PC-3 (cell line): ENCODE measurements at regions not wholly inside any gene's neighbourhood (a gene's known extent, or its start where the extent isn't known, plus 50 kb on each side); places are given as distances from the start of the nearest gene placed in this dataset.

Experiments used
- ATAC-seq: fragments of 200-7000 bp; cut with Tn5 transposase; 2 replicates; pipeline ENCODE4 v1.9.1; 2020; ENCODE audit warnings: mild to moderate bottlenecking, moderate library complexity
- BruUV-seq: library from RNA; stranded (reverse); fragments of 400-500 nt; replicated peaks from 2 replicates; lab custom pipeline; 2021; lab: Mats Ljungman, UMichigan
- CTCF ChIA-PET: fragments of 300-600 bp; sonication (Branson Sonifier 250); formaldehyde crosslinking; loops from one replicate; lab custom pipeline; 2022; ENCODE audit warnings: antibody characterized with exemption; lab: Charles Lee
- POLR2A ChIA-PET: fragments of 300-600 bp; sonication (Branson Sonifier 250); formaldehyde crosslinking; loops from one replicate; lab custom pipeline; 2022; ENCODE audit warnings: antibody characterized with exemption; ENCODE audit not compliant: unreplicated experiment; lab: Charles Lee
- DNase-seq: peaks from one replicate; pipeline ENCODE4 v3.0.0-alpha.2; 2015
- H2AFZ ChIP-seq: fragments of 300-600 bp; sonication (generic); 2 replicates; pipeline ENCODE4 v1.6.0; 2016; ENCODE audit warnings: antibody characterized with exemption, low read length
- H3F3A ChIP-seq: fragments of 300-600 bp; sonication (generic); one replicate; pipeline ENCODE4 v1.6.0; 2017; ENCODE audit warnings: antibody characterized with exemption, low read length, control low read depth, mild to moderate bottlenecking; ENCODE audit not compliant: unreplicated experiment
- H3K27ac ChIP-seq: fragments of 300-600 bp; sonication (generic); 2 replicates; pipeline ENCODE4 v1.5.1; 2016; ENCODE audit warnings: mild to moderate bottlenecking, low read length
- H3K27me3 ChIP-seq: fragments of 300-600 bp; sonication (generic); 2 replicates; pipeline ENCODE4 v1.6.1; 2016; ENCODE audit warnings: low read length, mixed read lengths
- H3K36me3 ChIP-seq: fragments of 300-600 bp; sonication (generic); 2 replicates; pipeline ENCODE4 v1.6.1; 2016; ENCODE audit warnings: low read depth, mixed run types, low read length, mixed read lengths
- H3K4me1 ChIP-seq: fragments of 300-600 bp; sonication (generic); 2 replicates; pipeline ENCODE4 v1.5.1; 2016; ENCODE audit warnings: low read length; ENCODE audit not compliant: insufficient read depth
- H3K4me2 ChIP-seq: fragments of 300-600 bp; sonication (generic); 2 replicates; pipeline ENCODE4 v1.6.0; 2016; ENCODE audit warnings: low read length
- H3K4me3 ChIP-seq: fragments of 300-600 bp; sonication (generic); 2 replicates; pipeline ENCODE4 v1.5.1; 2016; ENCODE audit warnings: mild to moderate bottlenecking, low read length, mixed read lengths
- H3K79me2 ChIP-seq: fragments of 300-600 bp; sonication (generic); 2 replicates; pipeline ENCODE4 v1.6.1; 2017; ENCODE audit warnings: low read length, mixed read lengths
- H3K9ac ChIP-seq: fragments of 300-600 bp; sonication (generic); 2 replicates; pipeline ENCODE4 v1.6.0; 2016; ENCODE audit warnings: mild to moderate bottlenecking, low read length
- H3K9me2 ChIP-seq: fragments of 300-600 bp; sonication (generic); replicated peaks from 2 replicates; pipeline ENCODE4 v1.6.1; 2016; ENCODE audit warnings: mixed run types, low read length, mixed read lengths
- H3K9me3 ChIP-seq: fragments of 300-600 bp; sonication (generic); 2 replicates; pipeline ENCODE4 v1.6.1; 2016; ENCODE audit warnings: low read length, mixed read lengths
- H4K20me1 ChIP-seq: fragments of 300-600 bp; sonication (generic); 2 replicates; pipeline ENCODE4 v1.6.1; 2016; ENCODE audit warnings: low read length, mixed read lengths
- CTCF ChIP-seq: fragments of 300-600 bp; sonication (generic); conservative IDR thresholded peaks from 2 replicates; pipeline ENCODE4 v1.5.1; 2017; ENCODE audit warnings: antibody characterized with exemption, low read depth, mild to moderate bottlenecking, low read length
- EZH2 ChIP-seq: fragments of 300-600 bp; sonication (generic); IDR thresholded peaks from one replicate; pipeline ENCODE4 v1.6.1; 2017; ENCODE audit warnings: antibody characterized with exemption, mild to moderate bottlenecking, low read length; ENCODE audit not compliant: unreplicated experiment
- EZH2phosphoT487 ChIP-seq: fragments of 300-600 bp; sonication (generic); IDR thresholded peaks from 2 replicates; pipeline ENCODE4 v1.6.1; 2018; ENCODE audit warnings: mild to moderate bottlenecking, antibody characterized with exemption, low read length, borderline replicate concordance
- intact Hi-C: fragments of 100-400 bp; cut with micrococcal nuclease; formaldehyde crosslinking; loops from 2 replicates; pipeline ENCODE4 v1.9.0; 2023

- no peak overlapping the region for H3K9ac ChIP-seq
- no peaks in the 10 kb centered on the region for H4K20me1 ChIP-seq
- BruUV-seq: no TSS peak
- H2AFZ ChIP-seq: no peak overlapping the region
- H3K9me3 ChIP-seq: no peaks in the 10 kb centered on the region
- TF ChIP-seq EZH2phosphoT487 (no peak), EZH2 (no peak), CTCF (no peak)
- H3F3A ChIP-seq: no peaks in the 10 kb centered on the region
- H3K36me3 ChIP-seq: no peaks in the 10 kb centered on the region
- no peak overlapping the region for H3K4me2 ChIP-seq
- H3K27ac ChIP-seq: no peak overlapping the region
- no peak overlapping the region for H3K4me3 ChIP-seq
- H3K9me2 ChIP-seq: no peaks in the 10 kb centered on the region
- intact Hi-C loops: no loop called here
- DNase-seq (no peak), ATAC-seq (no peak)
- POLR2A ChIA-PET: no interaction called here
- CTCF ChIA-PET: no interaction called here
- no peaks in the 10 kb centered on the region for H3K4me1 ChIP-seq
- H3K79me2 ChIP-seq: no peaks in the 10 kb centered on the region
- peaks cover 13% of the 10 kb centered on the region; the same call in 1 of the 2 replicates for H3K27me3 ChIP-seq
Measured at GRCh38 chr4:8763966-8764901, 107.4 kb downstream of the HMX1 start.

GRCh38 chr4:8762951-8763735 is 108.5 kb downstream of the HMX1 start:
- Histone ChIP-seq H3K4me2 (no peak overlapping the region), H2AFZ (no peak overlapping the region), H3K79me2 (no peaks in the 10 kb centered on the region), H3K9ac (no peak overlapping the region), H3K27me3 (peaks cover 13% of the 10 kb centered on the region; the same call in 1 of the 2 replicates), H3F3A (no peaks in the 10 kb centered on the region), H3K9me3 (no peaks in the 10 kb centered on the region), H3K27ac (no peak overlapping the region), H4K20me1 (no peaks in the 10 kb centered on the region), H3K36me3 (no peaks in the 10 kb centered on the region), H3K4me1 (no peaks in the 10 kb centered on the region), H3K9me2 (no peaks in the 10 kb centered on the region), H3K4me3 (no peak overlapping the region)
- no peak for ATAC-seq
- POLR2A ChIA-PET: no interaction called here
- CTCF ChIA-PET: no interaction called here
- no peak for DNase-seq
- TF ChIP-seq EZH2phosphoT487: no peak
- no peak for TF ChIP-seq CTCF
- no peak for TF ChIP-seq EZH2
- BruUV-seq: no TSS peak
- intact Hi-C loops: no loop called here
